GM18868 (cell line): ENCODE measurements at regions not wholly inside any gene's neighbourhood (a gene's known extent, or its start where the extent isn't known, plus 50 kb on each side); places are given as distances from the start of the nearest gene placed in this dataset.

Source experiments
- ATAC-seq: cut with Tn5 transposase; IDR thresholded peaks from one replicate; pipeline ENCODE4 v1.9.1; 2021; ENCODE audit warnings: mild to moderate bottlenecking, moderate library complexity; ENCODE audit not compliant: unreplicated experiment

DNA sequence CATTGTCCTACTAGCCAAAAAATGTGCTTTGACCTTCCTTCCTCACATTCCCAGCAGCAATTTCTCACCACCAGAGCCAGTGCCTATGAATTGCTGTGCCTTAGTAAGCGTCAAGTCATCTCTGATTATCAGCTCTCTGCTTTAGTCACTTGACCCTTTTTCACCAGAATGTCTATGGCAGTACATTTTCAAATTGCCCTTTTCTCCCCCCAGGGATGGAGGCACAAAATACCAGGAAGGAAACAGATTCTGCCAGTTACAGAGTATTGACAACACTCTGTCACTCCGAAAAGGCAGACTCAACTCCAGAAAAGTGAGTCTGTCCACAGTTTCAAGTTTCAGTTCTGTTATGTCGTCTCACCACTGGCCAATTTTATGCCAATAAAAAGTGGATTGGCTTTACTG lies 167.4 kb downstream of the TNFSF18 start:
- peak; percentile 62 for ATAC-seq

DNA sequence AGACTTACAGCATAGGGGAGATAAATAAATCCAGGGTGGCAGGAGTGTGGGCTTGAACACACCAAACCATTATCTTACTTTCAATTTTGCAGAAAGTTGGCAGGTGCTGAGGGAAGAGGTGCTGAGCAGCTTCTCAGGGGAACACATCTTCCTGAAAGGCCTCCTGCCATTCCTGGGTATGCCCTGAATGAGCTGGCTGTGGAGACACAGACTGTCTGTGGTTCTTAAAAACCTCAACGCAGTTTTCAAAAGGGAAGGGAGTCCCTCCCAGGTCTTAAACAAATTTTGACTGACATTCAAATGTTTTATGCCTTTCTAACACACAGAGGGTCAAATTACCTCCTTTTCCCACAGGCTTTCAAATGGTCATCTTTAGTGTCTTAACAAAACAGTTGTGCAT lies 166.9 kb downstream of the TNFSF18 start:
- ATAC-seq = no peak

DNA sequence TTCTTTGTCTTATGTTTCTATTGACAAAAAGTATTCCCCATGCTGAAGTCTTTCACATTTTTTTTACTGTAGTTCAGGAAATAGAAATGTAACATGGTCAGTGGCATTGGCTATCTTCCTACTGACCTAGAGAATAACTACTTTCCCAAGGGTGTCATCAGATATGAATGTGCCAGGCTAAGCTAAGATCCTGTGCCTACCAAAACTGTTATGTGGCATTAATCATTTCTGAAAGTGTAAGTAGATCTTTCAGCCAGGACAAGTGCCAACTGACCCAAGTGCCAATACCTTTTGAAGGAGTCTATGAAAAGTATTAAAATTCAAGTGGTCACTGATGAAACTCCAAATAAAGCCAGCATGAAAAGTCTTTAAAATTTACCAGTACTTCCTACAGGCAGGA lies 165.3 kb downstream of the TNFSF18 start:
- ATAC-seq = no peak

DNA sequence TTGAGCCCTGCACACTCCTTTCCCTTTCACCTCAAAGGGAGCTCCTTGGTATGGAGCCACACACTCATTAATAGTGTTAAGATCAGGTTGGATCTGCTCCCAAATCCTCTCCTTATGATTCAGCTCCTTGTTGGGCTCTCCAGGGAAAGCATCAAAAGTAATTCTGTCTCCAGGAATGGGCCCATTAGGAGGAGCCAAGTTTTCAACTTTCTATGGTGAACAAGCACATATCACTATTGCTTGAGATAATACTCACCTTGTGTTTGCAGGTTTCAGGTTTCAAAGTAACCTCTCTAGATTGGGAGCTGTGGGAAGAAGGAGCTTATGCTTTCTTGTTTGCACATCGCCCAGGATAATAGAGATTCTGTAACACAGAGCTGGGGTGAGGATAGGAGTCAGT lies 164.8 kb downstream of the TNFSF18 start:
- no peak for ATAC-seq

DNA sequence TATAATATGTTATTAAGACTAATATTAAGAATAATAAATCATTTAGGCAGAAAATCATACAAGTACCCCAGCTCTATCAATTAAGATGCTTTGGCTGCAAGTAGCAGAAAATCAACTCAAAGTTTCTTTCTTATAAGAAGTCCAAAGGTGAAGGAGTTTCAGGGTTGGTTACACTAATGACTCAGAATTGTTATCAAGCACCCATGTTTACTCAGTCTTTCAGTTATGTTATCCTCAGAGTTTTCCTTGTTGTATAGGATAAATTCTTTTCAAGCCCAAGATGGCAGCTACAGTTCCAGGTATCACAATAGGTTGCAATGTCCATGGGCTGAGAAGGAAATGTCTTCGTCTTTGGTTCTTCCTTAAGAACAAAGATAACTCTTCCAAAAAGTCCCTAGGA lies 163.6 kb downstream of the TNFSF18 start:
- ATAC-seq = no peak

DNA sequence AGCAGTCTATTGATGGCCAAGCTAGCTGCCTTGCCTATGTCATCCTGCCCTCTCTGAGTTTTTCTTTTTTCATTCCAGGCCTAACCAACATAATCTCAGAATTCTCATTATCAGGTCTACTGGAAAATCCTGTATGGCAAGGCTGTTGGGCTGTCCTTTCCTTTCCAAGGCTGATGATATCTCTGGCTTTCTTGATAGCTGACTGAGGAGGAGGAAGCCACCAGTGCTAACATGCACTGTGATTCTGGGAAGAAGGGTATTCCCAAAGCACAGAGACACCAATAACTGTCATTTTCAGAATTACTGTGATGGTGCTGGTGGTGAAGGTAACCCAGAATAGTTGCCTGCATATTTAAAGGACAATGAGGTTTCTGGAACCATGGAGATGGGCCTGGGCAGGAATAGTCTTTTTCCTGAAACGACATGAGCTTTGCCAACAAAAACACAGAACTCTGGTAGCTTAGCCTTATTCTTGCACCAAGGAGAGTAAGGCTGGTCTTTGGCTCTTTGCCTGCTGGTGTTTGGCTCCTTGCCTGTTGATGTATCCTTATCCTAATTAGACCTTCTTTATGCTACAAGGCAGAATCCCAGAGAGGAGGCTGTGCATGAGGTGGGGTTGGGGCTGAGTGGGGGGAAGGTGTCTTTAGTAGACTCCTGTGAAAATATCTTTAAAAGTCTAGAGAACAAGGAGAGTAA lies 157.4 kb downstream of the TNFSF18 start:
- ATAC-seq = no peak

DNA sequence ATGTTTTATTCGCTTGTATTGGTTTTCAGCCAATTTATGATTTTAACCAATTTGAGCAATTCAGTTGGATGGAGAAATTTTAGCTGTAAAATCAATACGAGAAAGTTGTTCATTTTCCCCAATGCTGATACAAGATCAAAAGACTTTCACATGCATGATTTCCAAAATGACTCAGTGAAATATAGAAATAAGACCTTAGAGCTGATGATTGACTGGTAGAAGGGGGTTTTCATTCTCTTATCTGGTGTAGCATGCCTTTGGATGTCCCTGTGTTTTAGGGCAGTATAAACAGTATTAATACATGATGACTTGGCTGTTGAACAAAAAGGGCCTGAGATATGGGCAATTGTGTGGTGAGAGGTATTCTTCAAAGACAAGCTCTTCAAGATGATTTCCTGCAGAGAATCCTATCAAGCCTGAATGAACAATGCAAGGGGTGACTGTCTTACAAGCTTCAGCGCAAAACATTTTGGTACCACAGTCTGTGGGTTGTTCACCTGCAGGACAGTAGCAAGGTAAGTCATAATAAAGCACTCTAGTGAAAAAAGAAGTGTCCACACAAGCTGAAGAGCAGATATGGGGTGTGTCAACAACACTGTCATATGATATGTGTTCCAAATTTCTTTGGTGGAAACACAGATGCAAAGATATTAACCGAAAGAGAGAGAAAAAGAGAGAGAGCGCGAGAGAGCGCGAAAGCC lies 156.2 kb downstream of the TNFSF18 start:
- ATAC-seq = no peak

DNA sequence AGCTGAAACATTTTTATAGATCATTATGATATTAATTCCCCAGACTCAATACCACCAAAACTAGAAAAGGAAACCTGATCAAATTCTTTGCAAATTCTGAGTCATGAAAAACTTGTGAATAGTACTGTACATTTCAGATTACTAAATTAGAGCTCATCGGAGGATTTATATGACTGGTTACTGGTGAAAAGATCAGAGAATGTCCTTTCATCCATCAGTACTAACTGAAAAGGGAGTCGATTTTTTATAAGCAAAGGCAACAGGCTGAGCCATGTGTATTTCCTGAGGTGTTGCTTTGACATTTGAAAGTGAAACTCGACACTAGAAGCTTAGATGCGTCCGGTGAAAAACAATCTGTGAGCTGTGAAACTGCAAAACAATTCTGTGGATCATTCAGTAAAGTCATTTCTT lies 155.7 kb downstream of the TNFSF18 start:
- no peak for ATAC-seq

DNA sequence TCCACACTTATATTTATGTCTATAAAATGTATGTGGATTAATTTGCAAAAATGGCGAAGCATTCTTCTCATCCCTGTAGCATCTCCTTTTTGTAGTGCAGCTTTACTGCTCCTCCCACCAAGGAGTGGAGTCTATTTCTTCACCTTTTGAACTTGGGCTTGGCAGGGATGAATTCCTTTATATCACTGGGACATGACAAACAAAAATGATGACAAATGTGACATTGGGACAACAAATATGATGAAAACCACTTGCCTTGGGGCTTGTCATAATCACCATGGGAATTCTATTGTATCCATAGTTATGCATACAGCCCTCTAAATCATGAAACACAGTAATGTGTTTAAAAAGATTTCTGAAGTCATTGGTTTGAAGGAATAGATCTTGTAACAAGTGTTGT lies 155.0 kb downstream of the TNFSF18 start:
- no peak for ATAC-seq

DNA sequence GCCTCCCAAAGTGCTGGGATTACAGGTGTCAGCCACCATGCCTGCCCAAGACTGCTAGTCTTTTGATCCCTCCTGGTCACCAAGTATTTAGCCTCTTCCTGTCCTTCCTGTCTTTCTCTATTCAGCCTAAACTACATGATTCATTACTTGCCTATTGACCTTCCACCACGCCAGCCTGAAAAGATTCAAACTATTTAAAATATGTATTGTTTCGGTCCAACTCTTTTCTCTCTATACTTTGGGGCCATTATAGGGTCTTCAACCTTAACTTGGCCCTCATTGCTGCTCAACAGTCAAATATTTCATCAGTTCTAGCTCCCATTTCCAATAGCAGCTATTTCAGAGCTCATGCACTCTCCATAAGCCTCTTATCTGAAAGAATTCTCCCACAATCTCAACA lies 153.0 kb downstream of the TNFSF18 start:
- no peak for ATAC-seq

DNA sequence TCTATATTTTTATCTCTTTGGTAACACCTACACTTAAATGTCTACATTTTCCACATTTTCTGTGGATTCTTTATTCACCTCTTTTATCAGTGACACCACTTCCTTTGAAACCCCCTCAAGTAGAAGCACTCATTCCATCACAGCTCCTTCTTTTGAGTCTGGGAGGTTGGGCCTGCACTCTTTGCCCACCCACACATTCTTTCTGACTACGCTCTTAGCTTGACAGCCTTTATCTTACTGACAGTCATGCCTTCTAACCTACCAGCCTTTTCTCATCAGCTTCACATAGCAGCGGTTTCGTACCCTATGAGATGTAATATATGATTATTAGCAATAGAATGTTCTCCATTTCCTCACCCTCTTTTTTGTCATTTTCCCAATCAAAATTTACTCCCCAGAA lies 151.9 kb downstream of the TNFSF18 start:
- no peak for ATAC-seq

DNA sequence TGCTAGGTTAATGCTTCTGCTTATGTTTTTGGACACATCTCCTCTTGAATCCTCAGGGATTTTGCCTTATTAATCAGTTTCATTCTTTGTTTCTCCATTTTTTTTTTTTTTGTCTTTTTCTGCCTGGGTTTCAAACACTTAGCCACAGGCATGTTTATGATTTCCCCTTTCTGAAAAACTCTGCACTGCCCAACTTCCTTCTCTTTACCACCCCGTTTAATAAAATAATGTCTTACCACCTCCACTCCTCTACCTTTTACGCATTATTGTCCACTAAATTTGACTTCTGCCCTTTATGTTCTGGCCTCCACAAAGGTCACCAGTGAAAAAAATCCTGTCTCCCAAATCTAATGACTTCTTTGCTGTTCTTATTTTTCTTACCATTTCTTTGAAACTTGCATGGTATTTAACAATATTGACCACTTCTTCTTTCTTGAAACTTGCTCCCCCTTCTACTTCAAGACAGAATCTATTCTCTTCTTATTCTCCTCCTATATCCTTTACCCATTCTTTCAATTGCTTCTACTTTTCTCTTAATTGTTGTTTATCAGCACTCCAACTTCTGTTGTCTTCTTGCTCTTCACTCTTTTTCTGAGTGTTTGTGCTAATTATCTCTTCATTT lies 150.3 kb downstream of the TNFSF18 start:
- no peak for ATAC-seq

DNA sequence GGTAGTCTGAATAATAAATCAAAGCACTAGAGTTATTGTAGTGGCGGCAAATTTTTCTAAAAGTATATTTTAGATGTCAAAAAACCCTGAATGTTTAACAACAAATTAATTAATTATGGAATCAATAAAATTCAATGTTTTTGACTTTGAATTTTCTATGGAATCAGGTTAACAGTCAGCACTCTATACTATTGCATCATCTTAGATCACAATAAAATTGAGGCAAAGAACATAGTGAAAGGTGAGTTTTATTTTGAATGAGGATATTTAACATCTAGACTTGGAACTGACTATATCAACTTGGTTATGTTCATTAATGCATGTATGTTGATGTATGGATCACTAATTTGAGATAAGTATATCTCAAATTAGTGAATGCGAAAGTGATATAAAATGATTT lies 148.5 kb downstream of the TNFSF18 start:
- ATAC-seq = no peak

DNA sequence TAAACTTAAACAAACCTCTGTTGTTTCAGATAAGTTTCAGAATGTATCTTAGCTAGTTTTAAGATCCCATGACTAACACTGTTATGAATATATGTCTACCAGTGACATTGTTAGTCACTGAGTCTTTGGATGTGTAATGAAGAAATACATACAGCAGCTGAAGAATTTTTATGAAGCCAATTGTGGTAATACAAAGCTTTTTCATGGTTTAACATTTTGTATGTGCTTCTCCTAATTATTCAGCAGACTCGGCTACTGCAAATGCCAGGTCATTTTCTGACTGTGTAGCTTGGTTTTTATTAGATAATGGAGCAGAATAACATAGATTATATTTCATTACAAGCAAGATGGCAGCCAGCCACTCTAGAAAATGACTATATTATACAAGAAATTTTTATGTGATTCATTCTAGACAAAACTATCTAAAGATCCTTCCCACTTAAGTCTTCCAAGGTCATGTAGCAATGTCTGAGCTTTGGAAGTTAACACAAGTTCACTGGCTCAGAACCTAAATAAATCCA lies 147.8 kb downstream of the TNFSF18 start:
- no peak for ATAC-seq

DNA sequence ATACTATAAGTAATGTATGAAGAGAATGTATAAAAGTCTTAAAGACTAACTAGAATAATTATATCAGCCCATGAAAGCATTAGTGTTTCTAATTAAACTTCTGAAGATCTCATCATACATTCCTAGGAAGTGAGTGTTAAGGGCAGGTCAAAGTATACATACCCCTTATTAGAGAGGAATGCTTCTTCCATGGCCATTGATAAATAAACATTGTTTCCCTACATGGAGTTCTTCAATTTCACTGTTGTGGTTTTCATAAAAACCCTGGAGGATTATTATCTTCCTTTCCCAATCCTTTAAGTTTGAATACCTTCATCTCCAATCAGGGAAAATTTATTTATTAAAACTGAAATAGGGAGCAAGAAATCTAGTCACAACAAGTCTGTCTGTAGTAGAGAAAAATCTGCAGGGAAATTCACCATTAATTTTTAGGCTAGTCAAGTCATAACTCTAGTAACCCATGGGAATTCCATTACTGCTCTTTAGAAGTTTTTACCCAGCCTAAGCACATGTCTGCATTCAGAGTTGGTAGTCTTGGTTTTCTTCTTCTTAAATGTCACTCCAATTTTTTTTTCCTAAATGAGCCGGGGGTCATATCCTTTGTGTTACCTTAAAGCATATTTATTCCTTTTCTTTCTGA lies 147.0 kb downstream of the TNFSF18 start:
- no peak for ATAC-seq

DNA sequence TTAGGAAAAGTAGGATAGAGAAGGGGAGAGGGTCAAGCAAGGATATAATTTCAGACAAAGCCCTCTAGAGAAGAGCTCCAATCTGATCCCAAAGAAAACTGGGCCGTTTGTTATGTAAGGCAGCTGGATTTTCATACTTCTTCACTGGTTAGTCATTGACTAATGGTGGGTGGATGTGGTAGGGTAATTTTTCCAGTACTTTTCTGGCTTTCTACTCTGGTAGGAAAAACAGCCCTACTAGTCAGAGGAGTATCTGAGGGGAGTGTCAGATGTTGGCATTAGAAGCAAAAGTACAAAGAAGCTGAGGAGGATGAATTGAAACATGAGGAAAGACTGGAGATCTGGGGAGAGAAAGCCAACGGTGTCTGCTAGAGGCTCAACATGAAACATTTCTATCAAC lies 145.3 kb downstream of the TNFSF18 start:
- no peak for ATAC-seq

DNA sequence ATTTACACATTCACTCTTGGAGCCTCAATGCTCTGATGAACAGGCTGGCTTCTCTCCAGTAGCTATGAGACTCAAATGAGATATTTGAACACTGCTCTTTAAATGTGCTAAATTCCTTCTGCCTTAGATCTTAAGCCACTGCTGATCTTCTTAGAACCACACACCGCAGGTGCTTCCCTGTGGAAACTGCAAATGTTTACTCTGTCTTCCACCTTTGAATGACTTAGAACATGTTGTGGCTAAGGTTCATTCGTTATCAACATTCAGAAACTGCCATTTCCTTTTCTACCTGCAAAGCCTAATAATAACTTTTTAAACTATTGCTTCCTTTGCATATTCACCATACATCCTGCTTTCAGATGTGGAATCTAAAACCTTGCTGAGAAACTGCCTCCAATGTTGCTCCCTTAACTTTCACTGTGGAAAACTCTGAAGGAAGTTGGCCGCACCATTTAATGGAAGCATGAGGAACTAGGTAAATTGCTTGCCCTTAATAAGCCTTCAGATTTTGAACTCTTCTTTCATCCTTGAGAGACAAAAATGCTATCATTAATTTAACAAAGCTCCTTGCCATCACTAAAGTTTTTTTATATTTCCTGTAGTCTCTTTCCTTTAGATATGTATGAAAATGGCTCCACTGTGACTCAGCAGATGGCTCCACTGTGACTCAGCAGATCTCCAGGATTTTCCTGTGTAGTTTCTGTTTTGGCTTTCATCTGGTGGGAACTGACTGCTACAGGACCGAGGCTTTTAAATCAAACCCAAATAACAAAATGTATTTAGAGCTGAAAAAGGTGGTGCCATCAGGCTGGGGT lies 143.8 kb downstream of the TNFSF18 start:
- ATAC-seq = no peak

DNA sequence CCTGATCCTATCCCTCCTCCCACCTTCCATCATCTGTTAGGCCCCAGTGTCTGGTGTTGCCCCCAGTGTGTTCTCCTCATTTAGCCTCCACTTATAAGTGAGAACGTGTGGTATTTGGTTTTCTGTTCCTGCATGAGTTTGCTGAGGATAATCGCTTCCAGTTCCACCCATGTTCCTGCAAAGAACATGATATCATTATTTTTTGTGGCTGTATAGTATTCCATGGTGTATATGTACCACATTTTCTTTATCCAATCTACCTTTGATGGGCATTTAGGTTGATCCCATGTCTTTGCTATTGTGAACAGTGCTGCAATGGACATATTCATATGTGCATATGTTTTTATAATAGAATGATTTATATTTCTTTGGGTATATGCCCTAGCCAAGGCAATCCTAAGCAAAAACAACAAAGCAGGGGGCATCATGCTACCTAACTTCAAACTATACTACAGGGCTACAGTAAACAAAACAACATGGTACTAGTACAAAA lies 142.9 kb downstream of the TNFSF18 start:
- no peak for ATAC-seq

DNA sequence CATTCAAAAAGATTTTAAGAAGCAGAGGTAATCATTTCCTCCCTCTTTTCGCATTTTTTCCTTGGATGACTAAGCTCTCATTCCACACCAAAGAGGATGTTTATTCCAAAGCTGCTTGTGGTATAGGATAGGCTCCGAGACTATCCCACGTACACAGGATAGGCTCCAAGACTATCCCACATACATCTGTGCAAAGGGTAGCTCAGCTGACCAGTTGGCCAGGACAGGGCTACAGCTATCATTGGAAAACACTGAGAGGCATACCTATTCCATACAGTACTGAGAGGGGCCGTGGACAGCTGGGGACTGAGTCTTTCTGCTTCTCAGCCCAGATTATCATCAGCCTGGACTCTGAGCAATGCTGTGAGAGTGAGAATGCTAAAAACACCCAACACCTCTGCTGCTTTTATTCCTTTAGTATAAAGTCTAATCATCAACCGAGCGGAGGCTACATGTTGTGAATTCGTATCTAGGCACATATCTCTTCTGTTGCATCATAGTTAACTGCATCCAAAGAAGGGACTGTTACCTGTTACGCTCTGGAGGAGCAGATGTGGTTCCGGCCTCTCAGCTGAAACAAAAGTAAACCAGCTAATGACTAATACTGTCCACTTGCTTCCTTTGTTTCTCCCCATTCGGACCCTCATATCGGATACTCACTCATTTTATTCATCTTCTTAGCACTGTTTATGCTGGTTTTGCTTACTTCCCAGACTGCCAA lies 141.0 kb downstream of the TNFSF18 start:
- no peak for ATAC-seq

DNA sequence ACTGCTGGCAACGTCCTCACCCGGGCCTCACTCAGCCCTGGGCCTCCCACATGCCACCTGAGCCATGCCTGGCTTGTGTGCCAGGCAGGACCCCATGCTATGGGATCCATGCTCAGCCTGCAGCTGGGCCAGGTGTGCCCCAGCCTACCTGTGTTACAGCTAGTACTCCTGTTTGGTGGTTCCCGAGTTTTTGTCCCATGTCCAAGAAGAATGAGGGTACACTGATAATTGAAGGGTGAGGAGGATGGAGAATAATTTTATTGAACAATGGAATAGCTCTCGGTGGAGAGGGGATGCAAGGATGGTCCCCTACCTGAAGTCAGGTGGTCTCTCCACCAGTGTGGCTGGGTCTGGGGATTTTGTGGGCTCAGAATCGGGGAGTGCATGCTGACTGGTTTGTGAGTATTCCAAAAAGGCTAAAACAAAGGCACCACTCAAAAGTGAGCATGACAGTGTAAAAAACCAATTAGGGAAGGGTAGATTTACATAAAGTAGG lies 137.9 kb downstream of the TNFSF18 start:
- ATAC-seq = no peak
